ENCODE measurements at regions not wholly inside any gene's neighbourhood (a gene's known extent, or its start where the extent isn't known, plus 50 kb on each side); places are given as distances from the start of the nearest gene placed in this dataset.

- Histone ChIP-seq H3K4me2 (ENCODE audit: low read depth, low read length) (no peak overlapping the region), H3K4me1 (ENCODE audit: insufficient read depth, low read length) (no peaks in the 10 kb centered on the region), H2AFZ (ENCODE audit: low read length) (no peak overlapping the region), H3K4me3 (replicated peaks in 1 of 3; ENCODE audit: insufficient read depth in 1 of 3, low read depth in 2 of 3, low read length in 3 of 3) (no peak overlapping the region), H3K79me2 (ENCODE audit: insufficient read depth, low read length) (no peaks in the 10 kb centered on the region), H3K27ac (ENCODE audit: extremely low read length, insufficient read depth, low read length) (no peak overlapping the region), H3K9me3 (ENCODE audit: low read length) (no peaks in the 10 kb centered on the region), H3K9ac (ENCODE audit: insufficient read depth, low read depth, low read length) (no peak overlapping the region), H3K36me3 (replicated peaks in 1 of 2; ENCODE audit: control insufficient read depth in 1 of 2, insufficient read depth in 2 of 2, low read length in 2 of 2) (no peaks in the 10 kb centered on the region), H4K20me1 (ENCODE audit: insufficient read depth, low read length) (no peaks in the 10 kb centered on the region), H3K27me3 (ENCODE audit: control insufficient read depth in 1 of 2, insufficient read depth in 2 of 2, low read length in 2 of 2) (peaks cover 2 to 14% of the 10 kb centered on the region in 2 experiments; a peak in 2 of 5 replicates)
- DNase-seq (ENCODE audit: low spot score) (no peak), FAIRE-seq (no peak), ATAC-seq (no peak)
- intact Hi-C loops (cut with micrococcal nuclease; ENCODE audit: unreplicated experiment): no loop called here
- CTCF ChIA-PET (ENCODE audit: low intra/inter-chr PET ratio, low total read pairs): no interaction called here
- in situ Hi-C loops (cut with HindIII; ENCODE audit: extremely low pct_ligation_motif_present, low pct_unique_long_range_greater_than_20kb): no loop called here
- POLR2A ChIA-PET: no interaction called here
- no TSS peak for BruUV-seq (replicated peaks)
- TF ChIP-seq YEATS2 (CRISPR knock-in tag; IDR thresholded peaks at IDR 0.05; ENCODE audit: borderline replicate concordance) (no peak), CCDC6 (CRISPR knock-in tag; IDR thresholded peaks at IDR 0.05) (no peak), RAD51 (IDR thresholded peaks at IDR 0.05; ENCODE audit: borderline replicate concordance) (no peak), ZNF30 (CRISPR knock-in tag; IDR thresholded peaks at IDR 0.05) (no peak), E2F2 (CRISPR knock-in tag; IDR thresholded peaks at IDR 0.05; ENCODE audit: borderline replicate concordance) (no peak), CENPX (CRISPR knock-in tag; IDR thresholded peaks at IDR 0.05) (no peak), ZNF207 (IDR thresholded peaks at IDR 0.05; ENCODE audit: borderline replicate concordance) (no peak), HDAC6 (IDR thresholded peaks at IDR 0.05; ENCODE audit: low read depth, low read length) (no peak), ARNTL (CRISPR knock-in tag; IDR thresholded peaks at IDR 0.05) (no peak), PLSCR1 (CRISPR knock-in tag; IDR thresholded peaks at IDR 0.05; ENCODE audit: borderline replicate concordance) (no peak), REXO4 (CRISPR knock-in tag; IDR thresholded peaks at IDR 0.05; ENCODE audit: borderline replicate concordance) (no peak)
- TF ChIP-seq, protein P1, sequence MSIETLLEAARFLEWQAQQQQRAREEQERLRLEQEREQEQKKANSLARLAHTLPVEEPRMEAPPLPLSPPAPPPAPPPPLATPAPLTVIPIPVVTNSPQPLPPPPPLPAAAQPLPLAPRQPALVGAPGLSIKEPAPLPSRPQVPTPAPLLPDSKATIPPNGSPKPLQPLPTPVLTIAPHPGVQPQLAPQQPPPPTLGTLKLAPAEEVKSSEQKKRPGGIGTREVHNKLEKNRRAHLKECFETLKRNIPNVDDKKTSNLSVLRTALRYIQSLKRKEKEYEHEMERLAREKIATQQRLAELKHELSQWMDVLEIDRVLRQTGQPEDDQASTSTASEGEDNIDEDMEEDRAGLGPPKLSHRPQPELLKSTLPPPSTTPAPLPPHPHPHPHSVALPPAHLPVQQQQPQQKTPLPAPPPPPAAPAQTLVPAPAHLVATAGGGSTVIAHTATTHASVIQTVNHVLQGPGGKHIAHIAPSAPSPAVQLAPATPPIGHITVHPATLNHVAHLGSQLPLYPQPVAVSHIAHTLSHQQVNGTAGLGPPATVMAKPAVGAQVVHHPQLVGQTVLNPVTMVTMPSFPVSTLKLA (IDR thresholded peaks at IDR 0.05): no peak
- TF ChIP-seq, protein P2, sequence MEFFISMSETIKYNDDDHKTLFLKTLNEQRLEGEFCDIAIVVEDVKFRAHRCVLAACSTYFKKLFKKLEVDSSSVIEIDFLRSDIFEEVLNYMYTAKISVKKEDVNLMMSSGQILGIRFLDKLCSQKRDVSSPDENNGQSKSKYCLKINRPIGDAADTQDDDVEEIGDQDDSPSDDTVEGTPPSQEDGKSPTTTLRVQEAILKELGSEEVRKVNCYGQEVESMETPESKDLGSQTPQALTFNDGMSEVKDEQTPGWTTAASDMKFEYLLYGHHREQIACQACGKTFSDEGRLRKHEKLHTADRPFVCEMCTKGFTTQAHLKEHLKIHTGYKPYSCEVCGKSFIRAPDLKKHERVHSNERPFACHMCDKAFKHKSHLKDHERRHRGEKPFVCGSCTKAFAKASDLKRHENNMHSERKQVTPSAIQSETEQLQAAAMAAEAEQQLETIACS (CRISPR knock-in tag; IDR thresholded peaks at IDR 0.05): no peak
- TF ChIP-seq, protein P3, sequence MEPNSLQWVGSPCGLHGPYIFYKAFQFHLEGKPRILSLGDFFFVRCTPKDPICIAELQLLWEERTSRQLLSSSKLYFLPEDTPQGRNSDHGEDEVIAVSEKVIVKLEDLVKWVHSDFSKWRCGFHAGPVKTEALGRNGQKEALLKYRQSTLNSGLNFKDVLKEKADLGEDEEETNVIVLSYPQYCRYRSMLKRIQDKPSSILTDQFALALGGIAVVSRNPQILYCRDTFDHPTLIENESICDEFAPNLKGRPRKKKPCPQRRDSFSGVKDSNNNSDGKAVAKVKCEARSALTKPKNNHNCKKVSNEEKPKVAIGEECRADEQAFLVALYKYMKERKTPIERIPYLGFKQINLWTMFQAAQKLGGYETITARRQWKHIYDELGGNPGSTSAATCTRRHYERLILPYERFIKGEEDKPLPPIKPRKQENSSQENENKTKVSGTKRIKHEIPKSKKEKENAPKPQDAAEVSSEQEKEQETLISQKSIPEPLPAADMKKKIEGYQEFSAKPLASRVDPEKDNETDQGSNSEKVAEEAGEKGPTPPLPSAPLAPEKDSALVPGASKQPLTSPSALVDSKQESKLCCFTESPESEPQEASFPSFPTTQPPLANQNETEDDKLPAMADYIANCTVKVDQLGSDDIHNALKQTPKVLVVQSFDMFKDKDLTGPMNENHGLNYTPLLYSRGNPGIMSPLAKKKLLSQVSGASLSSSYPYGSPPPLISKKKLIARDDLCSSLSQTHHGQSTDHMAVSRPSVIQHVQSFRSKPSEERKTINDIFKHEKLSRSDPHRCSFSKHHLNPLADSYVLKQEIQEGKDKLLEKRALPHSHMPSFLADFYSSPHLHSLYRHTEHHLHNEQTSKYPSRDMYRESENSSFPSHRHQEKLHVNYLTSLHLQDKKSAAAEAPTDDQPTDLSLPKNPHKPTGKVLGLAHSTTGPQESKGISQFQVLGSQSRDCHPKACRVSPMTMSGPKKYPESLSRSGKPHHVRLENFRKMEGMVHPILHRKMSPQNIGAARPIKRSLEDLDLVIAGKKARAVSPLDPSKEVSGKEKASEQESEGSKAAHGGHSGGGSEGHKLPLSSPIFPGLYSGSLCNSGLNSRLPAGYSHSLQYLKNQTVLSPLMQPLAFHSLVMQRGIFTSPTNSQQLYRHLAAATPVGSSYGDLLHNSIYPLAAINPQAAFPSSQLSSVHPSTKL (CRISPR knock-in tag; IDR thresholded peaks at IDR 0.05): no peak
- TF ChIP-seq, protein P4, sequence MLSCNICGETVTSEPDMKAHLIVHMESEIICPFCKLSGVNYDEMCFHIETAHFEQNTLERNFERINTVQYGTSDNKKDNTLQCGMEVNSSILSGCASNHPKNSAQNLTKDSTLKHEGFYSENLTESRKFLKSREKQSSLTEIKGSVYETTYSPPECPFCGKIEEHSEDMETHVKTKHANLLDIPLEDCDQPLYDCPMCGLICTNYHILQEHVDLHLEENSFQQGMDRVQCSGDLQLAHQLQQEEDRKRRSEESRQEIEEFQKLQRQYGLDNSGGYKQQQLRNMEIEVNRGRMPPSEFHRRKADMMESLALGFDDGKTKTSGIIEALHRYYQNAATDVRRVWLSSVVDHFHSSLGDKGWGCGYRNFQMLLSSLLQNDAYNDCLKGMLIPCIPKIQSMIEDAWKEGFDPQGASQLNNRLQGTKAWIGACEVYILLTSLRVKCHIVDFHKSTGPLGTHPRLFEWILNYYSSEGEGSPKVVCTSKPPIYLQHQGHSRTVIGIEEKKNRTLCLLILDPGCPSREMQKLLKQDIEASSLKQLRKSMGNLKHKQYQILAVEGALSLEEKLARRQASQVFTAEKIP (CRISPR knock-in tag; IDR thresholded peaks at IDR 0.05; ENCODE audit: borderline replicate concordance): no peak
Observed at GRCh38 chr5:14066326-14066725, 76.8 kb upstream of the TRIO start.

All from HepG2 (cell line).